ENCODE measurements at regions not wholly inside any gene's neighbourhood (a gene's known extent, or its start where the extent isn't known, plus 50 kb on each side); places are given as distances from the start of the nearest gene placed in this dataset.

DNA sequence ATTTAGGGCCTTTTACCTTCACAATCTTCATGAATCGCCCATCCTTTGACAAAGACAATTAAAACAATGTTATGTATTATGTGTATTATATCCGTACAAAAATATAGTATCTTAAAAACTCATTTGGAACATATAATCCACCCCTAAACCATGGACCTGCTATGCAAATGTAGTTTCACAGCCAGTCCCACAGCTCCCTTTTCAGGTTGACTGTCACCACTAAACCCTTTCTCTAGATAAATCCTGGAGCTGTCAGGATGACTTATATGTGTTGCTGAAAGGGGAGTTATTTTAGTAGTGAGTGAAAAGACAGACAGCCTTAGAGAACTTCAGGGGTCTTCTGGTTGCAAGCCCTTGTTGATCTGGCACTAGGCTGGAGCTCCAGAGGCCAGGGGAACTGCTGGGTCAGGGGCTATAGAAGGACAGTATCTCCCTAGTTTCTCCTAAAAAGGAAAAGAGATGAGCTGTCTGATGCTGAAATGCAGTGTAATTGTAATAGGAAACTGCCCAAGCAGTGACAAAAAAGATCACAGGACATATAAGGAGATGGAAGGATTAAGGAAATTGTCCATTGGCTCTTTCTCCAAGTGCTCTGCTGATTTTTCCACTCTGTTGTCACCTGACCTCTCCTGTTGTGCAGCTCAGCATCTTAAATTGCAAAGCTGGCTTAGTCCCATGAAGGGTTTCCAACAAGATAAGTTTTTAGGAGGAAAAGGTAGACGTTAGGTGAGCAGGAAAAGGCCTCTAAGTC lies 127.7 kb downstream of the S1PR1 start:
- TF ChIP-seq, protein P1, sequence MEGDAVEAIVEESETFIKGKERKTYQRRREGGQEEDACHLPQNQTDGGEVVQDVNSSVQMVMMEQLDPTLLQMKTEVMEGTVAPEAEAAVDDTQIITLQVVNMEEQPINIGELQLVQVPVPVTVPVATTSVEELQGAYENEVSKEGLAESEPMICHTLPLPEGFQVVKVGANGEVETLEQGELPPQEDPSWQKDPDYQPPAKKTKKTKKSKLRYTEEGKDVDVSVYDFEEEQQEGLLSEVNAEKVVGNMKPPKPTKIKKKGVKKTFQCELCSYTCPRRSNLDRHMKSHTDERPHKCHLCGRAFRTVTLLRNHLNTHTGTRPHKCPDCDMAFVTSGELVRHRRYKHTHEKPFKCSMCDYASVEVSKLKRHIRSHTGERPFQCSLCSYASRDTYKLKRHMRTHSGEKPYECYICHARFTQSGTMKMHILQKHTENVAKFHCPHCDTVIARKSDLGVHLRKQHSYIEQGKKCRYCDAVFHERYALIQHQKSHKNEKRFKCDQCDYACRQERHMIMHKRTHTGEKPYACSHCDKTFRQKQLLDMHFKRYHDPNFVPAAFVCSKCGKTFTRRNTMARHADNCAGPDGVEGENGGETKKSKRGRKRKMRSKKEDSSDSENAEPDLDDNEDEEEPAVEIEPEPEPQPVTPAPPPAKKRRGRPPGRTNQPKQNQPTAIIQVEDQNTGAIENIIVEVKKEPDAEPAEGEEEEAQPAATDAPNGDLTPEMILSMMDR (IDR thresholded peaks at IDR 0.05; ENCODE audit: low read depth, low read length, poor library complexity, severe bottlenecking), result no peak
- no peak for TF ChIP-seq EZH2phosphoT487 (IDR thresholded peaks at IDR 0.05; ENCODE audit: borderline replicate concordance, low read length)

All from DOHH2 (cell line).